ENCODE measurements at regions not wholly inside any gene's neighbourhood (a gene's known extent, or its start where the extent isn't known, plus 50 kb on each side); places are given as distances from the start of the nearest gene placed in this dataset.

- no peak overlapping the region for H2BK20ac ChIP-seq (ENCODE audit: low read depth, low read length)
- H2AK9ac ChIP-seq (replicated peaks; ENCODE audit: low read depth, low read length, poor library complexity) = no peak overlapping the region
- no peak overlapping the region for H3K4me3 ChIP-seq (ENCODE audit: insufficient read depth, low read depth, low read length)
- ChIA-PET CTCF (no interaction called here), POLR2A (ENCODE audit: unreplicated experiment) (no interaction called here)
- no peak overlapping the region for H4K8ac ChIP-seq (ENCODE audit: low read depth in 2 of 2, low read length in 2 of 2)
- no peak overlapping the region for H2AFZ ChIP-seq (replicated peaks; ENCODE audit: low read length, poor library complexity)
- BruUV-seq (replicated peaks) = no TSS peak
- H3K9ac ChIP-seq (ENCODE audit: low read depth, low read length) = no peak overlapping the region
- H3K9me3 ChIP-seq (ENCODE audit: control insufficient read depth, insufficient read depth, low read length) = peaks cover 19% of the 10 kb centered on the region
- ATAC-seq (ENCODE audit: low read depth) (no peak), DNase-seq (no peak)
- H3K79me1 ChIP-seq (ENCODE audit: low read depth in 1 of 2, low read length in 2 of 2) = no peaks in the 10 kb centered on the region
- no peak overlapping the region for H2BK120ac ChIP-seq (ENCODE audit: low read depth, low read length)
- no peak overlapping the region for H2BK15ac ChIP-seq (ENCODE audit: low read depth, low read length)
- TF ChIP-seq RFX5 (IDR thresholded peaks at IDR 0.05; ENCODE audit: low read depth, low read length) (no peak), FOS (IDR thresholded peaks at IDR 0.05; ENCODE audit: low read depth, low read length) (no peak), CEBPB (IDR thresholded peaks at IDR 0.05; ENCODE audit: low read depth, low read length) (no peak), NFE2L2 (IDR thresholded peaks at IDR 0.05; ENCODE audit: low read depth, low read length) (no peak), CHD1 (IDR thresholded peaks at IDR 0.05; ENCODE audit: low read depth, low read length) (no peak), MAZ (IDR thresholded peaks at IDR 0.05; ENCODE audit: borderline replicate concordance, low read depth, low read length) (no peak), SMC3 (IDR thresholded peaks at IDR 0.05; ENCODE audit: low read depth, low read length) (no peak), POLR2A (IDR thresholded peaks at IDR 0.05; ENCODE audit: low read depth, low read length) (no peak), BHLHE40 (IDR thresholded peaks at IDR 0.05; ENCODE audit: low read depth, low read length) (no peak)
- TF ChIP-seq, protein P1, sequence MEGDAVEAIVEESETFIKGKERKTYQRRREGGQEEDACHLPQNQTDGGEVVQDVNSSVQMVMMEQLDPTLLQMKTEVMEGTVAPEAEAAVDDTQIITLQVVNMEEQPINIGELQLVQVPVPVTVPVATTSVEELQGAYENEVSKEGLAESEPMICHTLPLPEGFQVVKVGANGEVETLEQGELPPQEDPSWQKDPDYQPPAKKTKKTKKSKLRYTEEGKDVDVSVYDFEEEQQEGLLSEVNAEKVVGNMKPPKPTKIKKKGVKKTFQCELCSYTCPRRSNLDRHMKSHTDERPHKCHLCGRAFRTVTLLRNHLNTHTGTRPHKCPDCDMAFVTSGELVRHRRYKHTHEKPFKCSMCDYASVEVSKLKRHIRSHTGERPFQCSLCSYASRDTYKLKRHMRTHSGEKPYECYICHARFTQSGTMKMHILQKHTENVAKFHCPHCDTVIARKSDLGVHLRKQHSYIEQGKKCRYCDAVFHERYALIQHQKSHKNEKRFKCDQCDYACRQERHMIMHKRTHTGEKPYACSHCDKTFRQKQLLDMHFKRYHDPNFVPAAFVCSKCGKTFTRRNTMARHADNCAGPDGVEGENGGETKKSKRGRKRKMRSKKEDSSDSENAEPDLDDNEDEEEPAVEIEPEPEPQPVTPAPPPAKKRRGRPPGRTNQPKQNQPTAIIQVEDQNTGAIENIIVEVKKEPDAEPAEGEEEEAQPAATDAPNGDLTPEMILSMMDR (conservative IDR thresholded peaks at IDR 0.05; ENCODE audit: low read depth, low read length) = no peak
- TF ChIP-seq, protein P2, sequence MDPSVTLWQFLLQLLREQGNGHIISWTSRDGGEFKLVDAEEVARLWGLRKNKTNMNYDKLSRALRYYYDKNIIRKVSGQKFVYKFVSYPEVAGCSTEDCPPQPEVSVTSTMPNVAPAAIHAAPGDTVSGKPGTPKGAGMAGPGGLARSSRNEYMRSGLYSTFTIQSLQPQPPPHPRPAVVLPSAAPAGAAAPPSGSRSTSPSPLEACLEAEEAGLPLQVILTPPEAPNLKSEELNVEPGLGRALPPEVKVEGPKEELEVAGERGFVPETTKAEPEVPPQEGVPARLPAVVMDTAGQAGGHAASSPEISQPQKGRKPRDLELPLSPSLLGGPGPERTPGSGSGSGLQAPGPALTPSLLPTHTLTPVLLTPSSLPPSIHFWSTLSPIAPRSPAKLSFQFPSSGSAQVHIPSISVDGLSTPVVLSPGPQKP (IDR thresholded peaks at IDR 0.05; ENCODE audit: borderline replicate concordance, low read depth, low read length) = no peak
- no peaks in the 10 kb centered on the region for H4K20me1 ChIP-seq (ENCODE audit: insufficient read depth, low read length)
- intact Hi-C loops (cut with micrococcal nuclease) = no loop called here
- no peaks in the 10 kb centered on the region for H3K36me3 ChIP-seq (ENCODE audit: control insufficient read depth, insufficient read depth, low read length)
- no peaks in the 10 kb centered on the region for H3K27me3 ChIP-seq (ENCODE audit: control insufficient read depth, insufficient read depth, low read length)
- no peak overlapping the region for H3K18ac ChIP-seq (ENCODE audit: low read depth, low read length)
- H3K4me1 ChIP-seq (ENCODE audit: control insufficient read depth, insufficient read depth, low read length) = no peaks in the 10 kb centered on the region
- no peak overlapping the region for H2BK5ac ChIP-seq (ENCODE audit: low read depth, low read length, poor library complexity, severe bottlenecking)
- no peak overlapping the region for H4K5ac ChIP-seq (ENCODE audit: low read depth, low read length)
- H3K56ac ChIP-seq (ENCODE audit: extremely low read depth, insufficient read depth, low read length) = no peak overlapping the region
- in situ Hi-C loops (cut with MboI; ENCODE audit: low sequenced_read_pairs) = no loop called here
- dilution Hi-C loops (cut with HindIII; ENCODE audit: low sequenced_read_pairs, unreplicated experiment) = no loop called here
- H4K91ac ChIP-seq (ENCODE audit: insufficient read depth, low read depth, low read length) = no peak overlapping the region
- no peaks in the 10 kb centered on the region for H3K9me1 ChIP-seq (ENCODE audit: insufficient read depth, low read length)
- no peak overlapping the region for H3K27ac ChIP-seq (ENCODE audit: insufficient read depth, low read length)
- H2AK5ac ChIP-seq (ENCODE audit: low read depth, low read length) = no peak overlapping the region
- no peak overlapping the region for H3K4me2 ChIP-seq (ENCODE audit: low read depth, low read length)
- no peak overlapping the region for H3K23ac ChIP-seq (ENCODE audit: low read depth, low read length)
- WGBS, 2 experiments (ENCODE audit: extremely low coverage in 2 of 2, insufficient read length in 1 of 2) = 54% methylated on average over 5 of the region's 10 CpGs; no CpG with 5 or more reads in 1 of the 2 experiments
- H3K4ac ChIP-seq (ENCODE audit: low read depth, low read length) = no peak overlapping the region
- no peak overlapping the region for H3K14ac ChIP-seq (replicated peaks; ENCODE audit: low read depth, low read length)
Measured at GRCh38 chrX:739611-740010, 109.0 kb downstream of the SHOX start.
